ENCODE measurements at regions not wholly inside any gene's neighbourhood (a gene's known extent, or its start where the extent isn't known, plus 50 kb on each side); places are given as distances from the start of the nearest gene placed in this dataset.

DNA sequence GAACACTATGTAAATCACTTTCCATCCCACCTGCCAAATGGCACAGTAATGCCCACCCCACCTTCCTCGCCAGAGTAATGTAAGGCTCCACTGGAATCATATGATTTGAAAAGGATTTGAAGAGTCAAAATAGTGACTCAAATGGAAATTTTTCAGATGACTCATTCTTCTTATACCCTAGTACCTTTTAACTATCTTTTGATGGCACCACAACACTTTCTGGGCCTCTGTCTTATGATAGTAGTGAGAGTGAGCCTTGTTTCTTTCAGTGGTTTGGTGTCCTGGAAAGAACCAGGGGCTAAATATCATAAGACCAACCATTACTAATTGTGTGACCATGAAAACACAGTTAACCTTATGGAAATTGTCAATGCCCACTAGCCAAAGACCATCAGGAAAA is 235.4 kb upstream of the SLC14A2 start:
- TF ChIP-seq POLR2AphosphoS5 (IDR thresholded peaks at IDR 0.05; ENCODE audit: borderline replicate concordance, low read depth, low read length) (no peak), EZH2 (IDR thresholded peaks at IDR 0.05) (no peak), FOXP2 (optimal IDR thresholded peaks at IDR 0.05; ENCODE audit: control extremely low read depth, extremely low read length, insufficient read depth) (no peak)
